ENCODE measurements at regions not wholly inside any gene's neighbourhood (a gene's known extent, or its start where the extent isn't known, plus 50 kb on each side); places are given as distances from the start of the nearest gene placed in this dataset.

- no peak for TF ChIP-seq NRF1 (IDR thresholded peaks at IDR 0.05; ENCODE audit: low read depth, low read length)
- TF ChIP-seq TAF1 (IDR thresholded peaks at IDR 0.05; ENCODE audit: low read depth, low read length) = no peak
- TF ChIP-seq CHD2 (IDR thresholded peaks at IDR 0.05; ENCODE audit: low read length) = no peak
- TF ChIP-seq NANOG (IDR thresholded peaks at IDR 0.05; ENCODE audit: insufficient read depth, low read depth, low read length, poor library complexity, severe bottlenecking) = no peak
Measured at GRCh38 chr11:104692751-104693150, 205.5 kb downstream of the CASP12 start (continued).

Data from H1 (cell line).